ENCODE measurements at regions not wholly inside any gene's neighbourhood (a gene's known extent, or its start where the extent isn't known, plus 50 kb on each side); places are given as distances from the start of the nearest gene placed in this dataset.

DNA sequence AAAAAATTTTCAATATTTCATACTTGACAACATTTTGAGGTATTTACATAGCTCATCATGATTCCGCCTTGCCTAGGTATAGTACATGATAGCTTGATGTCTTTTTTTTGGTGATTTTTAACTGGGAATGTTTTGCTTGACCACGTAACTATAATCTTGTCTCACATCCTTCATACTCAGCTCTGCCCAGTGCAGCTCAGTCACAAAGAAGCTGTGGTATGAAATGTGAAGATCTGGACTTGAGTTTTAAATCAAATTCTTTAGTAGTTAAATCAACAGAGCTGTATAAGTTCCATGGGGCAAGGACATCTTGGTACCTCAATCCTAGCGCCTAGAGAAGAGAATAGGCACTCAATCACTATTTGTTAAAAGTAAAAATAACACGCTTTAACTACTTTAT is 276.3 kb upstream of the DKK2 start:
- DNase-seq (no peak), ATAC-seq (ENCODE audit: insufficient read depth, low read depth) (no peak)
- no peaks in the 10 kb centered on the region for H4K20me1 ChIP-seq (ENCODE audit: insufficient read depth, low read length)
- no peak for TF ChIP-seq CTCF (IDR thresholded peaks at IDR 0.05; ENCODE audit: borderline replicate concordance, extremely low read depth, low read length, poor library complexity, severe bottlenecking)
- TF ChIP-seq EZH2 (IDR thresholded peaks at IDR 0.05; ENCODE audit: borderline replicate concordance, low read depth, low read length, severe bottlenecking) = no peak
- no peak overlapping the region for H2AFZ ChIP-seq (ENCODE audit: low read depth, low read length)
- no peak overlapping the region for H3K9ac ChIP-seq (ENCODE audit: low read depth, low read length)
- H3K4me1 ChIP-seq (ENCODE audit: insufficient read depth, low read length) = no peaks in the 10 kb centered on the region
- no peaks in the 10 kb centered on the region for H3K27me3 ChIP-seq (ENCODE audit: insufficient read depth, low read length, poor library complexity)
- no peaks in the 10 kb centered on the region for H3K36me3 ChIP-seq (ENCODE audit: insufficient read depth, low read length)
- H3K4me3 ChIP-seq (ENCODE audit: low read depth in 1 of 2, low read length in 2 of 2) = no peak overlapping the region
- no peak overlapping the region for H3K4me2 ChIP-seq (ENCODE audit: insufficient read depth, low read length)
- no peaks in the 10 kb centered on the region for H3K9me3 ChIP-seq (ENCODE audit: insufficient read depth, low read length, severe bottlenecking)
- no peak overlapping the region for H3K27ac ChIP-seq (ENCODE audit: low read length)
- H3K79me2 ChIP-seq (ENCODE audit: insufficient read depth, low read length) = no peaks in the 10 kb centered on the region

DNA sequence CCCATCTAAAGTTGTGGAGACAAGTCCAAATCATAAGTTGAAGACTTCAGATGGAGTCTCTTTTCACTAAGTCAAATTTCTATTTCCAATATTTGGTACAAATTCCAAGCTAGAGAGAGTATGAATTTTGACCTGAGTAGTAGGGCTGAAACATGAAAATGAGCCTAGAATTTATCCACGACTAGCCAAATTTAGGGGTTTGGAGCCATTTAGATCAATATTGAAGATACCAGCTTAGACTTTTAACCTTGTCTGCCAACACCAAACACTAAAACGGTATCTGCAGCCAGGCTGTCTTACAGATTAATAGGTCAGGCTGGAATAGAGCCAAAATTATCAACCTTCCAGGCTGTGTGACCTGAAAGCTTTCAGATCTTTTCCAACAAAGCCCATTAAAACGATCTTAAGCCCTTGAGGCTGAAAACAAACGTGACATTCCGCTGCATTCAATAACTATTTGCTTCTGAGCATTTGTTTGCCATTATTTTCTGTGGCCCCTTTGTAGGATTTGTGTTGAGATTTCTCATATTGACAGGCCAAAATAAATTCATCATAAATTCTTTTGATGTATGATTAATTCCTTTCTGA is 268.7 kb upstream of the DKK2 start:
- Histone ChIP-seq H2AFZ (ENCODE audit: low read depth, low read length) (no peak overlapping the region), H3K4me2 (ENCODE audit: insufficient read depth, low read length) (no peak overlapping the region), H3K4me3 (ENCODE audit: low read depth in 1 of 2, low read length in 2 of 2) (no peak overlapping the region), H3K9ac (ENCODE audit: low read depth, low read length) (no peak overlapping the region), H3K4me1 (ENCODE audit: insufficient read depth, low read length) (no peaks in the 10 kb centered on the region), H3K9me3 (ENCODE audit: insufficient read depth, low read length, severe bottlenecking) (no peaks in the 10 kb centered on the region), H4K20me1 (ENCODE audit: insufficient read depth, low read length) (no peaks in the 10 kb centered on the region), H3K36me3 (ENCODE audit: insufficient read depth, low read length) (no peaks in the 10 kb centered on the region), H3K27me3 (ENCODE audit: insufficient read depth, low read length, poor library complexity) (no peaks in the 10 kb centered on the region), H3K27ac (ENCODE audit: low read length) (no peak overlapping the region), H3K79me2 (ENCODE audit: insufficient read depth, low read length) (no peaks in the 10 kb centered on the region)
- no peak for DNase-seq
- no peak for ATAC-seq (ENCODE audit: insufficient read depth, low read depth)
- TF ChIP-seq EZH2 (IDR thresholded peaks at IDR 0.05; ENCODE audit: borderline replicate concordance, low read depth, low read length, severe bottlenecking) (no peak), CTCF (IDR thresholded peaks at IDR 0.05; ENCODE audit: borderline replicate concordance, extremely low read depth, low read length, poor library complexity, severe bottlenecking) (no peak)

DNA sequence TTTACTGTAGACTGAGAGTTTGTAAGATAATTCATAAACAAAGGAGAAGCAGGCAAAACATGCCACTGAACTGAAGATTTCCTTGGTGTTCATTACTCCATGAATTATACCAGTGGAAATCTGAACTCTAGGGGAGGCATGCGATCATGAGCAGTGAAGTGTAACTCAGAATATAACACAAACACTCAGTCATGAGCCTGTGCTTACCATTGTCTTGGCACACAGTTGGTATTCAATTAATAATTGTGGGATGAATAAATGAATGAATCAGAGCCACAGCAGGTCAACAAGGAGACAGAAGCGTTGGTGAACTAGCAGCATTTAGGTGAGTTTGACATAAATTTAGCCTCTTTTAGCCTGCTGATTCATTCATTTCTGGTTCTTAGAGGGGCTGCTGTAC is 263.5 kb upstream of the DKK2 start:
- Histone ChIP-seq H3K27me3 (ENCODE audit: insufficient read depth, low read length, poor library complexity) (no peaks in the 10 kb centered on the region), H3K4me1 (ENCODE audit: insufficient read depth, low read length) (no peaks in the 10 kb centered on the region), H3K27ac (ENCODE audit: low read length) (no peak overlapping the region), H3K36me3 (ENCODE audit: insufficient read depth, low read length) (no peaks in the 10 kb centered on the region), H3K9ac (ENCODE audit: low read depth, low read length) (no peak overlapping the region), H3K4me2 (ENCODE audit: insufficient read depth, low read length) (no peak overlapping the region), H4K20me1 (ENCODE audit: insufficient read depth, low read length) (no peaks in the 10 kb centered on the region), H3K4me3 (ENCODE audit: low read depth in 1 of 2, low read length in 2 of 2) (no peak overlapping the region), H3K9me3 (ENCODE audit: insufficient read depth, low read length, severe bottlenecking) (no peaks in the 10 kb centered on the region), H2AFZ (ENCODE audit: low read depth, low read length) (no peak overlapping the region), H3K79me2 (ENCODE audit: insufficient read depth, low read length) (no peaks in the 10 kb centered on the region)
- no peak for DNase-seq
- ATAC-seq (ENCODE audit: insufficient read depth, low read depth) = no peak
- TF ChIP-seq EZH2 (IDR thresholded peaks at IDR 0.05; ENCODE audit: borderline replicate concordance, low read depth, low read length, severe bottlenecking) (no peak), CTCF (IDR thresholded peaks at IDR 0.05; ENCODE audit: borderline replicate concordance, extremely low read depth, low read length, poor library complexity, severe bottlenecking) (no peak)

GRCh38 chr4:107292979-107293378 is 256.9 kb upstream of the DKK2 start:
- H2AFZ ChIP-seq (ENCODE audit: low read depth, low read length) = no peak overlapping the region
- H3K79me2 ChIP-seq (ENCODE audit: insufficient read depth, low read length) = no peaks in the 10 kb centered on the region
- no peaks in the 10 kb centered on the region for H4K20me1 ChIP-seq (ENCODE audit: insufficient read depth, low read length)
- no peak overlapping the region for H3K4me2 ChIP-seq (ENCODE audit: insufficient read depth, low read length)
- ATAC-seq (ENCODE audit: insufficient read depth, low read depth) (no peak), DNase-seq (no peak)
- no peaks in the 10 kb centered on the region for H3K36me3 ChIP-seq (ENCODE audit: insufficient read depth, low read length)
- no peak overlapping the region for H3K27ac ChIP-seq (ENCODE audit: low read length)
- no peaks in the 10 kb centered on the region for H3K27me3 ChIP-seq (ENCODE audit: insufficient read depth, low read length, poor library complexity)
- no peaks in the 10 kb centered on the region for H3K9me3 ChIP-seq (ENCODE audit: insufficient read depth, low read length, severe bottlenecking)
- TF ChIP-seq CTCF (IDR thresholded peaks at IDR 0.05; ENCODE audit: borderline replicate concordance, extremely low read depth, low read length, poor library complexity, severe bottlenecking) (no peak), EZH2 (IDR thresholded peaks at IDR 0.05; ENCODE audit: borderline replicate concordance, low read depth, low read length, severe bottlenecking) (no peak)
- H3K9ac ChIP-seq (ENCODE audit: low read depth, low read length) = no peak overlapping the region
- H3K4me1 ChIP-seq (ENCODE audit: insufficient read depth, low read length) = no peaks in the 10 kb centered on the region
- H3K4me3 ChIP-seq (ENCODE audit: low read depth in 1 of 2, low read length in 2 of 2) = no peak overlapping the region
